Activated T-cell treated with anti-CD3 and anti-CD28 coated beads, Interleukin-2, amount 50 U/mL, for 24 hours (primary cell): ENCODE measurements at regions not wholly inside any gene's neighbourhood (a gene's known extent, or its start where the extent isn't known, plus 50 kb on each side); places are given as distances from the start of the nearest gene placed in this dataset.

Experiments used
- DNase-seq: peaks from one replicate; pipeline ENCODE4 v3.0.0-alpha.2; 2020
- H3K27ac Mint-ChIP-seq: 2 replicates; pipeline ENCODE4 v1.8.0; 2020; ENCODE audit warnings: mild to moderate bottlenecking, mixed read lengths
- H3K27me3 Mint-ChIP-seq: 2 replicates; pipeline ENCODE4 v1.8.0; 2020; ENCODE audit warnings: mixed read lengths
- H3K36me3 Mint-ChIP-seq: 2 replicates; pipeline ENCODE4 v1.8.0; 2020; ENCODE audit warnings: low read depth, mixed read lengths
- H3K4me1 Mint-ChIP-seq: 2 replicates; pipeline ENCODE4 v1.8.0; 2020; ENCODE audit warnings: low read depth, mixed read lengths
- H3K4me3 Mint-ChIP-seq: 2 replicates; pipeline ENCODE4 v1.8.0; 2020; ENCODE audit warnings: mild to moderate bottlenecking, moderate library complexity, mixed read lengths
- H3K9me3 Mint-ChIP-seq: 2 replicates; pipeline ENCODE4 v1.8.0; 2020; ENCODE audit warnings: mixed read lengths

GRCh38 chr1:108043707-108044106 is 78.7 kb upstream of the VAV3 start:
- peaks cover 2% of the 10 kb centered on the region for H3K9me3 Mint-ChIP-seq
- peaks cover 39% of the 10 kb centered on the region for H3K4me1 Mint-ChIP-seq
- DNase-seq, result no peak
- H3K27ac Mint-ChIP-seq, result no peak overlapping the region
- no peaks in the 10 kb centered on the region for H3K36me3 Mint-ChIP-seq
- H3K4me3 Mint-ChIP-seq, result no peak overlapping the region
- H3K27me3 Mint-ChIP-seq, result no peaks in the 10 kb centered on the region

GRCh38 chr1:108042610-108043009 is 77.6 kb upstream of the VAV3 start:
- Mint-ChIP-seq H3K27ac (no peak overlapping the region), H3K27me3 (no peaks in the 10 kb centered on the region), H3K4me3 (no peak overlapping the region), H3K36me3 (no peaks in the 10 kb centered on the region), H3K4me1 (peaks cover 39% of the 10 kb centered on the region), H3K9me3 (no peaks in the 10 kb centered on the region)
- DNase-seq, result no peak

DNA sequence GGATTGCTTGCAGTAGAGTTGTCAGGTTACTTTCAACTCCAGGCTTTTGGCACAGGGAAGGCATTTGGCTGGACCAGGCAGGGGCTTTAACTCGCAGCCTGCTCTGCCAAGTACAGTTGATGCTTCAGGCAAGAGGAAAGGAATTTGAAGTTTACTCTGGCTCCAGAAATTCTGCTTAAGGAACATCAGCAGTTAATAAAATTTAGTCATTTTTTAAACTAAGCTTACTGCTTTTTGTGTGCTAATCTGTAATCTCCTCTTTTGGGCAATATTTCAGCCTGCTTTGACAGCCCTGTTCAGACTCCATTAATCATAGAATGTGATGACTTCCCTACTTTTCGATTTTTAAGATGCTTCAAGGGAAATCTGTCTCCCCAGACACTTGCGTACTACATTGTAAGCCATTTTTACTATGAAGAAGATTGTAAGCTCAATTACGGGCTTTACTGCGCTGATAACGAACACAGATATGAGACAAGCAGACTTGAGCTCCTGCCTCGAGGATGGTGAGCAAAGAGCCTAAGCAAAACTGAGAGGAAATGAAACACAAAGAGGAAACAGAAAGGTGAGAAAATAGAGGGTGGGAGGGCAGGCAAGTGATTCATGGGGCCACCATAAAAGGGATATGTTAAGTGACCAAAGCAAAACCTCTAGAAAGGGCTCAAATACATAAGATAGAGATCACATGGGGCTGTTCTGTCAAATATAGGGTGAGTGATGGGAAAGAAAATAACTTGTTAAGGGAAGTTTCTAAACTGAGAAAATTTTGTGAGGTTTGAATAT is 76.6 kb upstream of the VAV3 start:
- Mint-ChIP-seq H3K27me3 (no peaks in the 10 kb centered on the region), H3K36me3 (no peaks in the 10 kb centered on the region), H3K9me3 (no peaks in the 10 kb centered on the region), H3K4me1 (peaks cover 39% of the 10 kb centered on the region), H3K4me3 (no peak overlapping the region), H3K27ac (peak overlapping the region; percentile 16)
- no peak for DNase-seq

GRCh38 chr1:108038653-108039236 is 73.8 kb upstream of the VAV3 start:
- Mint-ChIP-seq H3K9me3 (no peaks in the 10 kb centered on the region), H3K27me3 (no peaks in the 10 kb centered on the region), H3K4me3 (no peak overlapping the region), H3K4me1 (peaks cover 24% of the 10 kb centered on the region), H3K27ac (no peak overlapping the region), H3K36me3 (no peaks in the 10 kb centered on the region)
- no peak for DNase-seq

DNA sequence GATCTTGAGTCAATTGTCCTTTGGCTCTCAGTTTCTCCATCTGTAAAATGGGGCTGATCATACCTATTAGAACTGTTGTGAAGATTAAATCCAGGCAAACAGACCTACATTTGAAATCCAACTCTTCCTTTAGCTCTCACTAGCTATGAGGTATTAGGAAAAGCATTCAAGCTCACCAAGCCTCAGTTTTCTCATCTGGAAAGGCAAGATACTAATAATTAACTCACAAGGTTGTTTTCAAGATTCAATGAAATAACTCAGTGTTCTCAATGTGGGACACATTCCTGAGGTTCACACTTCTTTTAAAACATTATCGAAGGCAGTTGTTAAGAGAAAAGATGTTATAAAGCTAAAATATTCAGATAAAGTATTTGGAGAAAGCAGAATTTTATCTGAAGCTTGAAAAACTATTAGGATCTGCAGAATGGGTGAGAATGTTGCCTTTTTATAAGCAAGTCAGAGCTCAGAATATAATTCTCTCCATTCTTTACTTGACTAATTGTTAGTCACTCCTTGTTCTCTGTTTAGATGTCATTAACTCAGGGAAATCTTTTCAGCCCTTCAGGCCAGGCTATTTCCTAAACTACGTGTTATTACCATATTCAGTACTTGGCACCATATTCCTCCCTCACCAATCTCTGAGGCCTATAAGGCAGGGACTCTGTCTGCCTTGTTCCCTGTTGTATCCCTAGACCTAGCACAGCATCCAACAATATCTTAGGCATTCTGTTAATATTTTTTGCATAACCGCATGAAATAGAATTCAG is 72.0 kb upstream of the VAV3 start:
- Mint-ChIP-seq H3K27ac (no peak overlapping the region), H3K9me3 (no peaks in the 10 kb centered on the region), H3K4me1 (peaks cover 11% of the 10 kb centered on the region), H3K4me3 (no peak overlapping the region), H3K27me3 (no peaks in the 10 kb centered on the region), H3K36me3 (no peaks in the 10 kb centered on the region)
- DNase-seq, result no peak

- Mint-ChIP-seq H3K4me3 (no peak overlapping the region), H3K4me1 (no peaks in the 10 kb centered on the region), H3K27me3 (no peaks in the 10 kb centered on the region), H3K27ac (no peak overlapping the region), H3K36me3 (no peaks in the 10 kb centered on the region), H3K9me3 (no peaks in the 10 kb centered on the region)
- DNase-seq, result no peak
Observed at GRCh38 chr1:108034396-108034795, 69.4 kb upstream of the VAV3 start.

DNA sequence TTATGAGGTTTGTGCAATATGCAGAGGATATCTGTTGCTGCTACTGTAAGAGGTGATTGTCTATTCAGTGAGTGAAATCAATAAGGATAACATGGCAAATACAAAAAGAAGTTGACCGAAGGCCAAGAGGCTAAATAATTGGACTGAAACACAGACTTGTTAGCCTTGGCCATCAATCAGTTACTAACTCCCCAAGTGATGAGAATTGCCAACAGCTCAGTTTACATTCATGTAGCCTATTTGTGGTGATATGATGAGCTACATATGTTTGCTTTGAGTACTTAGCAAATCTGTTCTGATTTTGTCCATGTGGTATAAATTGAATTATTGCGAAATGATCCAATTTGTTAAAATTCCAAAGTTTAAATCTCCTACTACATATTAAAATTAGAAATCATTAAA is 68.6 kb upstream of the VAV3 start:
- Mint-ChIP-seq H3K4me3 (no peak overlapping the region), H3K36me3 (no peaks in the 10 kb centered on the region)

GRCh38 chr1:108028841-108029388 is 63.9 kb upstream of the VAV3 start:
- H3K4me1 Mint-ChIP-seq, result no peaks in the 10 kb centered on the region
- no peak for DNase-seq
- no peak overlapping the region for H3K27ac Mint-ChIP-seq
- no peak overlapping the region for H3K4me3 Mint-ChIP-seq
- H3K36me3 Mint-ChIP-seq, result no peaks in the 10 kb centered on the region
- H3K27me3 Mint-ChIP-seq, result no peaks in the 10 kb centered on the region
- no peaks in the 10 kb centered on the region for H3K9me3 Mint-ChIP-seq

More for the DNA sequence above, 68.6 kb upstream of the VAV3 start:
- no peak for DNase-seq
- Mint-ChIP-seq H3K27me3 (no peaks in the 10 kb centered on the region), H3K4me1 (no peaks in the 10 kb centered on the region), H3K27ac (no peak overlapping the region), H3K9me3 (no peaks in the 10 kb centered on the region)

- no peak overlapping the region for H3K27ac Mint-ChIP-seq
- DNase-seq, result no peak
- no peaks in the 10 kb centered on the region for H3K9me3 Mint-ChIP-seq
- no peaks in the 10 kb centered on the region for H3K27me3 Mint-ChIP-seq
- H3K4me3 Mint-ChIP-seq, result no peak overlapping the region
- no peaks in the 10 kb centered on the region for H3K36me3 Mint-ChIP-seq
- no peaks in the 10 kb centered on the region for H3K4me1 Mint-ChIP-seq
Observed at GRCh38 chr1:108027389-108027788, 62.4 kb upstream of the VAV3 start.

GRCh38 chr1:108017698-108018097 is 52.7 kb upstream of the VAV3 start:
- H3K27ac Mint-ChIP-seq, result no peak overlapping the region

GRCh38 chr1:108016451-108016920 is 51.5 kb upstream of the VAV3 start:
- H3K27me3 Mint-ChIP-seq, result no peaks in the 10 kb centered on the region
- H3K27ac Mint-ChIP-seq, result no peak overlapping the region
- H3K4me1 Mint-ChIP-seq, result peaks cover 14% of the 10 kb centered on the region
- H3K36me3 Mint-ChIP-seq, result no peaks in the 10 kb centered on the region
- H3K9me3 Mint-ChIP-seq, result no peaks in the 10 kb centered on the region
- no peak for DNase-seq
- H3K4me3 Mint-ChIP-seq, result no peak overlapping the region

More at GRCh38 chr1:108017698-108018097, 52.7 kb upstream of the VAV3 start:
- no peaks in the 10 kb centered on the region for H3K27me3 Mint-ChIP-seq
- H3K4me1 Mint-ChIP-seq, result peaks cover 14% of the 10 kb centered on the region
- no peak for DNase-seq
- no peaks in the 10 kb centered on the region for H3K9me3 Mint-ChIP-seq
- H3K4me3 Mint-ChIP-seq, result no peak overlapping the region
- no peaks in the 10 kb centered on the region for H3K36me3 Mint-ChIP-seq
